Astrocyte (in vitro differentiated cells and primary cell): ENCODE measurements at regions not wholly inside any gene's neighbourhood (a gene's known extent, or its start where the extent isn't known, plus 50 kb on each side); places are given as distances from the start of the nearest gene placed in this dataset.
A peak's percentile ranks its signal among the peaks of the same experiment; 100 is the strongest.

Experiments
- DNase-seq: peaks from one replicate; pipeline ENCODE4 v3.0.0-alpha.2; 2010; ENCODE audit warnings: low read depth
- FAIRE-seq: peaks from 2 replicates; lab custom pipeline; 2011; peaks lifted over from hg19 to GRCh38; lab: Jason Lieb, UNC
- H2AFZ ChIP-seq: 2 replicates; pipeline ENCODE4 v1.6.0; 2012; ENCODE audit warnings: low read depth, low read length, inconsistent platforms
- H3K27ac ChIP-seq: 2 replicates; pipeline ENCODE4 v1.5.1; 2011; ENCODE audit warnings: low read depth, low read length, inconsistent platforms
- H3K27me3 ChIP-seq: 2 replicates; pipeline ENCODE4 v1.6.0; 2011; ENCODE audit warnings: low read length, inconsistent platforms; ENCODE audit not compliant: insufficient read depth
- H3K36me3 ChIP-seq: 2 replicates; pipeline ENCODE4 v1.5.1; 2011; ENCODE audit warnings: low read length, inconsistent platforms; ENCODE audit not compliant: insufficient read depth
- H3K4me1 ChIP-seq: 2 replicates; pipeline ENCODE4 v1.5.1; 2011; ENCODE audit warnings: low read length, inconsistent platforms; ENCODE audit not compliant: insufficient read depth
- H3K4me2 ChIP-seq: 2 replicates; pipeline ENCODE4 v1.6.0; 2012; ENCODE audit warnings: low read length, inconsistent platforms
- H3K4me3 ChIP-seq: 2 replicates; pipeline ENCODE4 v1.5.1; 2011; ENCODE audit warnings: low read depth, mild to moderate bottlenecking, low read length, inconsistent platforms; ENCODE audit not compliant: insufficient read depth
- H3K79me2 ChIP-seq: 2 replicates; pipeline ENCODE4 v1.6.0; 2012; ENCODE audit warnings: mild to moderate bottlenecking, low read length, inconsistent platforms; ENCODE audit not compliant: insufficient read depth
- H3K9ac ChIP-seq: 2 replicates; pipeline ENCODE4 v1.6.0; 2012; ENCODE audit warnings: mild to moderate bottlenecking, low read length, inconsistent platforms
- H3K9me3 ChIP-seq: 2 replicates; pipeline ENCODE4 v1.5.1; 2012; ENCODE audit warnings: low read depth, mild to moderate bottlenecking, low read length, inconsistent platforms; ENCODE audit not compliant: insufficient read depth
- H4K20me1 ChIP-seq: 2 replicates; pipeline ENCODE4 v1.6.0; 2012; ENCODE audit warnings: low read length, inconsistent platforms; ENCODE audit not compliant: insufficient read depth
- H3K27ac Mint-ChIP-seq: one replicate; pipeline ENCODE4 v1.8.0; 2021; ENCODE audit warnings: mild to moderate bottlenecking, mixed read lengths; ENCODE audit not compliant: unreplicated experiment
- H3K27me3 Mint-ChIP-seq: one replicate; pipeline ENCODE4 v1.8.0; 2021; ENCODE audit warnings: low read depth, mixed read lengths; ENCODE audit not compliant: unreplicated experiment
- H3K36me3 Mint-ChIP-seq: one replicate; pipeline ENCODE4 v1.8.0; 2021; ENCODE audit warnings: low read depth, mixed read lengths; ENCODE audit not compliant: unreplicated experiment
- H3K4me1 Mint-ChIP-seq: one replicate; pipeline ENCODE4 v1.8.0; 2021; ENCODE audit warnings: low read depth, mixed read lengths; ENCODE audit not compliant: unreplicated experiment
- H3K4me3 Mint-ChIP-seq: one replicate; pipeline ENCODE4 v1.8.0; 2021; ENCODE audit warnings: mild to moderate bottlenecking, moderate library complexity, mixed read lengths; ENCODE audit not compliant: unreplicated experiment
- H3K9me3 Mint-ChIP-seq: one replicate; pipeline ENCODE4 v1.8.0; 2021; ENCODE audit warnings: mild to moderate bottlenecking, mixed read lengths; ENCODE audit not compliant: unreplicated experiment
- EZH2 ChIP-seq: IDR thresholded peaks from 2 replicates; pipeline ENCODE4 v1.6.1; 2012; ENCODE audit warnings: mild to moderate bottlenecking, low read length, inconsistent platforms; ENCODE audit not compliant: insufficient read depth
- TF ChIP-seq, protein P1 (sequence below): IDR thresholded peaks from 2 replicates; pipeline ENCODE4 v1.5.1; 2011; ENCODE audit warnings: low read depth, mild to moderate bottlenecking, inconsistent platforms, low read length, moderate library complexity; ENCODE audit not compliant: insufficient read depth

GRCh38 chr3:109687626-109688025, 350.3 kb upstream of the DPPA4 start:
- Histone ChIP-seq H3K9ac (no peak overlapping the region), H3K4me3 (no peak overlapping the region), H3K9me3 (peaks cover 3% of the 10 kb centered on the region), H3K27me3 (no peaks in the 10 kb centered on the region), H3K4me1 (peaks cover 13% of the 10 kb centered on the region), H3K79me2 (no peaks in the 10 kb centered on the region), H3K27ac (no peak overlapping the region), H3K36me3 (no peaks in the 10 kb centered on the region), H3K4me2 (no peak overlapping the region), H4K20me1 (no peaks in the 10 kb centered on the region), H2AFZ (no peak overlapping the region)
- H3K4me3 Mint-ChIP-seq = no peak overlapping the region
- peak; percentile 58 for DNase-seq
- peaks cover 11% of the 10 kb centered on the region for H3K4me1 Mint-ChIP-seq
- FAIRE-seq = no peak
- peaks cover 6% of the 10 kb centered on the region for H3K9me3 Mint-ChIP-seq
- no peaks in the 10 kb centered on the region for H3K27me3 Mint-ChIP-seq
- H3K36me3 Mint-ChIP-seq = peaks cover 2% of the 10 kb centered on the region
- TF ChIP-seq, protein P1, sequence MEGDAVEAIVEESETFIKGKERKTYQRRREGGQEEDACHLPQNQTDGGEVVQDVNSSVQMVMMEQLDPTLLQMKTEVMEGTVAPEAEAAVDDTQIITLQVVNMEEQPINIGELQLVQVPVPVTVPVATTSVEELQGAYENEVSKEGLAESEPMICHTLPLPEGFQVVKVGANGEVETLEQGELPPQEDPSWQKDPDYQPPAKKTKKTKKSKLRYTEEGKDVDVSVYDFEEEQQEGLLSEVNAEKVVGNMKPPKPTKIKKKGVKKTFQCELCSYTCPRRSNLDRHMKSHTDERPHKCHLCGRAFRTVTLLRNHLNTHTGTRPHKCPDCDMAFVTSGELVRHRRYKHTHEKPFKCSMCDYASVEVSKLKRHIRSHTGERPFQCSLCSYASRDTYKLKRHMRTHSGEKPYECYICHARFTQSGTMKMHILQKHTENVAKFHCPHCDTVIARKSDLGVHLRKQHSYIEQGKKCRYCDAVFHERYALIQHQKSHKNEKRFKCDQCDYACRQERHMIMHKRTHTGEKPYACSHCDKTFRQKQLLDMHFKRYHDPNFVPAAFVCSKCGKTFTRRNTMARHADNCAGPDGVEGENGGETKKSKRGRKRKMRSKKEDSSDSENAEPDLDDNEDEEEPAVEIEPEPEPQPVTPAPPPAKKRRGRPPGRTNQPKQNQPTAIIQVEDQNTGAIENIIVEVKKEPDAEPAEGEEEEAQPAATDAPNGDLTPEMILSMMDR = no peak
- TF ChIP-seq EZH2 = no peak
- H3K27ac Mint-ChIP-seq = no peak overlapping the region

GRCh38 chr3:109696932-109697331, 359.6 kb upstream of the DPPA4 start:
- Histone ChIP-seq H3K4me2 (no peak overlapping the region), H3K27ac (no peak overlapping the region), H3K79me2 (no peaks in the 10 kb centered on the region), H4K20me1 (no peaks in the 10 kb centered on the region), H3K4me3 (no peak overlapping the region), H3K4me1 (peaks cover under 1% of the 10 kb centered on the region), H3K27me3 (no peaks in the 10 kb centered on the region), H3K9ac (no peak overlapping the region), H3K9me3 (peaks cover 9% of the 10 kb centered on the region), H2AFZ (no peak overlapping the region), H3K36me3 (no peaks in the 10 kb centered on the region)
- Mint-ChIP-seq H3K9me3 (peaks cover 9% of the 10 kb centered on the region), H3K4me1 (no peaks in the 10 kb centered on the region), H3K4me3 (no peak overlapping the region), H3K36me3 (peaks cover 2% of the 10 kb centered on the region), H3K27ac (no peak overlapping the region), H3K27me3 (no peaks in the 10 kb centered on the region)
- DNase-seq (no peak), FAIRE-seq (no peak)
- TF ChIP-seq, protein P1 = no peak
- TF ChIP-seq EZH2 = no peak

- Histone ChIP-seq H3K9me3 (no peaks in the 10 kb centered on the region), H3K4me1 (peaks cover 10% of the 10 kb centered on the region), H3K27ac (peak overlapping the region; percentile 18), H2AFZ (no peak overlapping the region), H3K9ac (no peak overlapping the region), H3K4me2 (peak overlapping the region; percentile 10), H3K79me2 (no peaks in the 10 kb centered on the region), H3K27me3 (no peaks in the 10 kb centered on the region), H3K36me3 (no peaks in the 10 kb centered on the region), H3K4me3 (no peak overlapping the region), H4K20me1 (no peaks in the 10 kb centered on the region)
- Mint-ChIP-seq H3K4me1 (peaks cover 7% of the 10 kb centered on the region), H3K27ac (peak overlapping the region; percentile 67), H3K9me3 (peaks cover 3% of the 10 kb centered on the region), H3K36me3 (no peaks in the 10 kb centered on the region), H3K4me3 (no peak overlapping the region), H3K27me3 (no peaks in the 10 kb centered on the region)
- FAIRE-seq = no peak
- no peak for TF ChIP-seq EZH2
- TF ChIP-seq, protein P1 = no peak
- peak; percentile 95 for DNase-seq
These were observed 364.9 kb upstream of the DPPA4 start for GRCh38 chr3:109702252-109702651.
